H1 (cell line): ENCODE measurements at regions not wholly inside any gene's neighbourhood (a gene's known extent, or its start where the extent isn't known, plus 50 kb on each side); places are given as distances from the start of the nearest gene placed in this dataset.

ENCODE experiments used
- CTCF ChIA-PET: fragments of 300-600 bp; sonication (Branson Sonifier 250); formaldehyde crosslinking; loops from one replicate; lab custom pipeline; 2021; ENCODE audit not compliant: partially characterized antibody; lab: Charles Lee
- POLR2A ChIA-PET: fragments of 300-600 bp; sonication (Branson Sonifier 250); formaldehyde crosslinking; loops from one replicate; lab custom pipeline; 2021; ENCODE audit warnings: inconsistent platforms; ENCODE audit not compliant: partially characterized antibody; lab: Charles Lee
- DNase-seq, 2 experiments: peaks; one replicate each; pipeline versions ENCODE4 v3.0.0 to v3.0.0-alpha.2; 2010 to 2022; ENCODE audit warnings: low spot score in 2 of 2, low read depth in 1 of 2, mixed read lengths in 1 of 2
- FAIRE-seq: peaks from 2 replicates; lab custom pipeline; 2011; peaks lifted over from hg19 to GRCh38; lab: Jason Lieb, UNC
- H2AFZ ChIP-seq: 2 replicates; pipeline ENCODE4 v1.8.1; 2012; ENCODE audit warnings: low read length, inconsistent platforms
- H2AK5ac ChIP-seq: 2 replicates; pipeline ENCODE4 v1.6.1; 2013; ENCODE audit warnings: low read depth, low read length
- H2BK120ac ChIP-seq: replicated peaks from 2 replicates; pipeline ENCODE3; 2013; ENCODE audit warnings: low read depth, low read length, inconsistent platforms
- H2BK12ac ChIP-seq: 2 replicates; pipeline ENCODE4 v1.6.1; 2013; ENCODE audit warnings: low read depth, low read length
- H2BK15ac ChIP-seq: 2 replicates; pipeline ENCODE4 v1.6.1; 2013; ENCODE audit warnings: low read length
- H2BK20ac ChIP-seq: 2 replicates; pipeline ENCODE4 v1.6.1; 2013; ENCODE audit warnings: low read length
- H2BK5ac ChIP-seq: 2 replicates; pipeline ENCODE4 v1.6.1; 2013; ENCODE audit warnings: low read depth, low read length
- H3K14ac ChIP-seq: 2 replicates; pipeline ENCODE4 v1.6.1; 2013; ENCODE audit warnings: inconsistent platforms; ENCODE audit not compliant: insufficient read length
- H3K18ac ChIP-seq: 2 replicates; pipeline ENCODE4 v1.6.1; 2013; ENCODE audit warnings: low read length; ENCODE audit errors: extremely low read depth
- H3K23ac ChIP-seq: 2 replicates; pipeline ENCODE4 v1.6.1; 2013; ENCODE audit warnings: inconsistent platforms; ENCODE audit not compliant: insufficient read length
- H3K23me2 ChIP-seq: 2 replicates; pipeline ENCODE4 v1.6.1; 2013; ENCODE audit warnings: low read depth, low read length
- H3K27ac ChIP-seq: 2 replicates; pipeline ENCODE4 v1.6.1; 2011; ENCODE audit warnings: low read depth, low read length, inconsistent platforms
- H3K27me3 ChIP-seq, 4 experiments: replicated peaks in 1 of 4; 1 replicate in 1 of 4; 2 replicates in 3 of 4; pipeline versions ENCODE4 v1.6.1 to v1.8.1; 2011 to 2013; ENCODE audit warnings: low read length in 3 of 4, mild to moderate bottlenecking in 3 of 4, inconsistent platforms in 2 of 4, mixed read lengths in 2 of 4, moderate library complexity in 1 of 4; ENCODE audit not compliant: control insufficient read depth in 3 of 4, insufficient read depth in 3 of 4; ENCODE audit errors: extremely low read depth in 1 of 4
- H3K36me3 ChIP-seq, 4 experiments: 2 replicates each; pipeline versions ENCODE4 v1.6.1 to v1.8.1; 2011 to 2013; ENCODE audit warnings: mild to moderate bottlenecking in 4 of 4, low read length in 3 of 4, moderate library complexity in 2 of 4, control low read depth in 1 of 4, inconsistent platforms in 1 of 4; ENCODE audit not compliant: insufficient read depth in 4 of 4, control insufficient read depth in 2 of 4
- H3K4ac ChIP-seq: replicated peaks from 2 replicates; pipeline ENCODE3; 2013; ENCODE audit warnings: low read length, low read depth, mixed read lengths, inconsistent platforms; ENCODE audit not compliant: insufficient read length
- H3K4me1 ChIP-seq, 4 experiments: replicated peaks in 1 of 4; 1 replicate in 1 of 4; 2 replicates in 3 of 4; pipeline versions ENCODE4 v1.6.1 to v1.8.1; 2011 to 2013; ENCODE audit warnings: low read length in 3 of 4, inconsistent platforms in 2 of 4, mixed read lengths in 1 of 4; ENCODE audit not compliant: insufficient read depth in 4 of 4, control insufficient read depth in 3 of 4
- H3K4me2 ChIP-seq, 2 experiments: 2 replicates each; pipeline versions ENCODE4 v1.6.1 to v1.8.1; 2011 to 2013; ENCODE audit warnings: low read depth in 2 of 2, low read length in 2 of 2, control low read depth in 1 of 2, inconsistent platforms in 1 of 2, mild to moderate bottlenecking in 1 of 2; ENCODE audit not compliant: insufficient read depth in 1 of 2
- H3K4me3 ChIP-seq, 4 experiments: fragments of 200-600, 300-600 bp in 1 of 4; sonication (generic), shearing (Covaris generic), sonication (Bioruptor Twin) in 1 of 4; 2 replicates each; pipeline versions ENCODE4 v1.5.1 to v1.8.1; 2011 to 2016; ENCODE audit warnings: low read length in 4 of 4, low read depth in 3 of 4, control low read depth in 2 of 4, inconsistent platforms in 2 of 4, mild to moderate bottlenecking in 2 of 4, mixed read lengths in 1 of 4, moderate library complexity in 1 of 4; ENCODE audit not compliant: insufficient read depth in 2 of 4; ENCODE audit errors: extremely low read depth in 1 of 4
- H3K56ac ChIP-seq: replicated peaks from 2 replicates; pipeline ENCODE3; 2013; ENCODE audit warnings: low read depth, mild to moderate bottlenecking, mixed read lengths, low read length, inconsistent platforms; ENCODE audit not compliant: insufficient read length
- H3K79me1 ChIP-seq: 2 replicates; pipeline ENCODE4 v1.6.1; 2013; ENCODE audit warnings: low read depth, low read length, control low read depth
- H3K79me2 ChIP-seq, 2 experiments: 2 replicates each; pipeline versions ENCODE4 v1.6.1 to v1.8.1; 2012 to 2013; ENCODE audit warnings: low read length in 2 of 2, mild to moderate bottlenecking in 2 of 2, inconsistent platforms in 1 of 2; ENCODE audit not compliant: insufficient read depth in 2 of 2, control insufficient read depth in 1 of 2
- H3K9ac ChIP-seq, 4 experiments: replicated peaks in 1 of 4; 1 replicate in 1 of 4; 2 replicates in 3 of 4; pipeline versions ENCODE4 v1.6.1 to v1.8.1; 2011 to 2013; ENCODE audit warnings: low read depth in 3 of 4, low read length in 3 of 4, control low read depth in 2 of 4, mild to moderate bottlenecking in 2 of 4, moderate library complexity in 2 of 4, inconsistent platforms in 1 of 4; ENCODE audit errors: extremely low read depth in 1 of 4
- H3K9me3 ChIP-seq, 2 experiments: 2 replicates each; pipeline versions ENCODE4 v1.6.1 to v1.8.1; 2012 to 2013; ENCODE audit warnings: mild to moderate bottlenecking in 2 of 2, moderate library complexity in 2 of 2, control low read depth in 1 of 2, inconsistent platforms in 1 of 2, low read depth in 1 of 2, low read length in 1 of 2, mixed read lengths in 1 of 2; ENCODE audit not compliant: insufficient read depth in 2 of 2
- H4K20me1 ChIP-seq, 2 experiments: replicated peaks in 1 of 2; 2 replicates each; pipeline versions ENCODE3 to v1.8.1; 2011 to 2013; ENCODE audit warnings: inconsistent platforms in 2 of 2, low read length in 2 of 2, mild to moderate bottlenecking in 1 of 2; ENCODE audit not compliant: insufficient read depth in 2 of 2, control insufficient read depth in 1 of 2
- H4K5ac ChIP-seq: 2 replicates; pipeline ENCODE4 v1.6.1; 2013; ENCODE audit warnings: low read length, low read depth, mixed read lengths, inconsistent platforms; ENCODE audit not compliant: insufficient read length
- H4K8ac ChIP-seq: 2 replicates; pipeline ENCODE4 v1.8.0; 2013; ENCODE audit warnings: mild to moderate bottlenecking, moderate library complexity, low read length, inconsistent platforms; ENCODE audit not compliant: insufficient read depth; ENCODE audit errors: extremely low read depth
- H4K91ac ChIP-seq: replicated peaks from 2 replicates; pipeline ENCODE3; 2013; ENCODE audit warnings: low read length, mixed read lengths, inconsistent platforms; ENCODE audit not compliant: insufficient read length
- CEBPB ChIP-seq: IDR thresholded peaks from 2 replicates; pipeline ENCODE4 v1.6.1; 2012; ENCODE audit warnings: low read depth, low read length
- EGR1 ChIP-seq: IDR thresholded peaks from 2 replicates; pipeline ENCODE4 v1.6.1; 2011; ENCODE audit warnings: low read depth, low read length, borderline replicate concordance
- GABPA ChIP-seq: IDR thresholded peaks from 2 replicates; pipeline ENCODE4 v1.6.1; 2011; ENCODE audit warnings: mild to moderate bottlenecking, low read length, moderate library complexity, borderline replicate concordance; ENCODE audit not compliant: insufficient read depth
- NANOG ChIP-seq: IDR thresholded peaks from 2 replicates; pipeline ENCODE4 v1.6.1; 2011; ENCODE audit warnings: low read length, low read depth, mild to moderate bottlenecking, inconsistent platforms; ENCODE audit not compliant: insufficient read depth, poor library complexity, severe bottlenecking
- POLR2AphosphoS5 ChIP-seq: IDR thresholded peaks from 2 replicates; pipeline ENCODE4 v1.6.1; 2011; ENCODE audit warnings: low read depth, low read length
- RAD21 ChIP-seq, 2 experiments: IDR thresholded peaks in 1 of 2; conservative IDR thresholded peaks in 1 of 2; 2 replicates each; pipeline ENCODE4 v1.6.1; 2011; ENCODE audit warnings: low read depth in 2 of 2, low read length in 2 of 2, improper control_type of control experiment in 1 of 2, inconsistent platforms in 1 of 2, mild to moderate bottlenecking in 1 of 2, moderate library complexity in 1 of 2
- SIRT6 ChIP-seq: IDR thresholded peaks from one replicate; pipeline ENCODE4 v1.7.1; 2012; ENCODE audit warnings: low read length, inconsistent platforms
- TEAD4 ChIP-seq: IDR thresholded peaks from 2 replicates; pipeline ENCODE4 v1.6.1; 2012; ENCODE audit warnings: low read depth, low read length, inconsistent platforms, mixed read lengths
- WGBS, 2 experiments: shearing (Covaris generic) in 1 of 2; methylation state at CpG; one replicate each; pipeline versions ENCODE4 v1.1.6 to v1.1.7; 2013 to 2015; ENCODE audit warnings: low lambda C conversion rate in 2 of 2, mixed read lengths in 2 of 2, inconsistent platforms in 1 of 2, low coverage in 1 of 2, missing lambda C conversion rate in 1 of 2; ENCODE audit not compliant: insufficient replicate concordance in 2 of 2, insufficient coverage in 1 of 2, insufficient read length in 1 of 2; ENCODE audit errors: extremely low coverage in 1 of 2, missing lambda C conversion rate in 1 of 2; 5-methylcytosine and 5-hydroxymethylcytosine counted together
- TF ChIP-seq, protein P1 (sequence below), 3 experiments: IDR thresholded peaks; 1 replicate in 2 of 3; 2 replicates in 1 of 3; pipeline versions ENCODE4 v1.5.1 to v1.6.1; 2011; ENCODE audit warnings: low read length in 3 of 3, mild to moderate bottlenecking in 3 of 3, inconsistent platforms in 2 of 3, low read depth in 1 of 3, moderate library complexity in 1 of 3; ENCODE audit not compliant: insufficient read depth in 1 of 3; ENCODE audit errors: control extremely low read depth in 1 of 3

DNA sequence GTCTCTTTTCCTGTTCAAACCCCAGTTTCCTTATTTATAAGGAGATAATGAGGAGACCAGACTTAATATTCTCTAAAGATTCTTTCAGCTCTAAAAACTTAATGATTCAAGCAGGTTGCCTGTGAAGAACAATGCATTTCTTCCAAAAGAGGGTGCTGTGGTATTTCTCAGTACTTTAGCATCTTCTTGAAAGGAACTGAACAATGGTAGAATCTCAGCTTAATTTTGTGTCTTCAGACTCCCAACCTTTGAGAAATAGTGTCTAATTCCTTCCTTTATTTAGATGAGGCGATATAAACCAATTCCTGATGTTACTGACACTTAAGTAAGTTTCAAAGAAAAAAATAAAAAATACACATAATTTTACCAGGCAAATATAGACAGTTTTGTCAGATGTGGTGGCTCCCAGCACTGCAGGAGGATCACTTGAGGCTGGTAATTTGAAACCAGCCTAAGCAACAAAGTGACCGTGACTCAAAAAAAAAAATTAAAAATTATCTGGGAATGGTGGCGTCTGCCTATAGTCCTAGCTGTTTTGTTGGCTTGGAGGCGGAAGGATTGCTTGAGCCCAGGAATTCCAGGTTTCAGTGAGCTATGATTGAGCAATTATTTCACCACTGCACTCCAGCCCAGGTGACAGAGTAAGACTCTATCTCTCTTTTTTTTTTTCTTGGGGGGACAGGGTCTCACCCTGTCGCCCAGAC, 76.9 kb upstream of the PSMA6 start:
- Histone ChIP-seq H3K14ac (no peak overlapping the region), H4K91ac (no peak overlapping the region), H4K5ac (no peak overlapping the region), H3K18ac (no peak overlapping the region), H4K20me1 (no peaks in the 10 kb centered on the region), H3K27me3 (no peaks in the 10 kb centered on the region), H2BK12ac (no peak overlapping the region), H3K4me3 (no peak overlapping the region), H3K23ac (no peak overlapping the region), H3K4me1 (peaks cover 0 to 4% (median 0%) of the 10 kb centered on the region in 4 experiments; a peak in 2 of 7 replicates), H3K79me2 (no peaks in the 10 kb centered on the region), H2BK15ac (no peak overlapping the region), H3K36me3 (no peaks in the 10 kb centered on the region), H2AFZ (no peak overlapping the region), H3K4me2 (no peak overlapping the region), H3K4ac (no peak overlapping the region), H3K9ac (no peak overlapping the region), H2BK20ac (no peak overlapping the region), H3K56ac (no peak overlapping the region), H2AK5ac (no peak overlapping the region), H3K27ac (no peak overlapping the region), H2BK120ac (no peak overlapping the region), H3K79me1 (no peaks in the 10 kb centered on the region), H3K9me3 (no peaks in the 10 kb centered on the region), H4K8ac (no peak overlapping the region), H2BK5ac (no peak overlapping the region), H3K23me2 (no peaks in the 10 kb centered on the region)
- ChIA-PET POLR2A (interaction anchor here (1.0 to 1.2 kb wide), 2 partner anchors 128 to 190 kb away, joined by 3 to 4 read pairs; partner anchors contain the start of gene NFKBIA), CTCF (interaction anchor here (0.5 to 2.6 kb wide), 43 partner anchors 9 to 1253 kb away, joined by 3 to 15 read pairs (median 4); partner anchors contain the start of genes NFKBIA and PSMA6)
- peak; percentile 66 for FAIRE-seq
- TF ChIP-seq EGR1 (no peak), NANOG (no peak), TEAD4 (peak; percentile 76; the same call in 1 of the 2 replicates), SIRT6 (no peak), CEBPB (0 out of 2 replicates have a peak, but pooled peaks have one; percentile 14), POLR2AphosphoS5 (no peak), RAD21 (IDR thresholded peaks at IDR 0.05 in 1 of 2, conservative IDR thresholded peaks at IDR 0.05 in 1 of 2; ENCODE audit: low read depth in 2 of 2, low read length in 2 of 2) (peak; percentile 60 to 67), GABPA (no peak)
- TF ChIP-seq, protein P1, sequence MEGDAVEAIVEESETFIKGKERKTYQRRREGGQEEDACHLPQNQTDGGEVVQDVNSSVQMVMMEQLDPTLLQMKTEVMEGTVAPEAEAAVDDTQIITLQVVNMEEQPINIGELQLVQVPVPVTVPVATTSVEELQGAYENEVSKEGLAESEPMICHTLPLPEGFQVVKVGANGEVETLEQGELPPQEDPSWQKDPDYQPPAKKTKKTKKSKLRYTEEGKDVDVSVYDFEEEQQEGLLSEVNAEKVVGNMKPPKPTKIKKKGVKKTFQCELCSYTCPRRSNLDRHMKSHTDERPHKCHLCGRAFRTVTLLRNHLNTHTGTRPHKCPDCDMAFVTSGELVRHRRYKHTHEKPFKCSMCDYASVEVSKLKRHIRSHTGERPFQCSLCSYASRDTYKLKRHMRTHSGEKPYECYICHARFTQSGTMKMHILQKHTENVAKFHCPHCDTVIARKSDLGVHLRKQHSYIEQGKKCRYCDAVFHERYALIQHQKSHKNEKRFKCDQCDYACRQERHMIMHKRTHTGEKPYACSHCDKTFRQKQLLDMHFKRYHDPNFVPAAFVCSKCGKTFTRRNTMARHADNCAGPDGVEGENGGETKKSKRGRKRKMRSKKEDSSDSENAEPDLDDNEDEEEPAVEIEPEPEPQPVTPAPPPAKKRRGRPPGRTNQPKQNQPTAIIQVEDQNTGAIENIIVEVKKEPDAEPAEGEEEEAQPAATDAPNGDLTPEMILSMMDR (IDR thresholded peaks at IDR 0.05; ENCODE audit: control extremely low read depth in 1 of 3, insufficient read depth in 1 of 3, low read depth in 1 of 3, low read length in 3 of 3): peak in 2 of 3 experiments; percentile 31 to 48; a peak in 2 of 4 replicates
- WGBS, 2 experiments: 73% methylated on average over 5 of the region's 5 CpGs; no CpG with 5 or more reads in 1 of the 2 experiments
- DNase-seq: no peak
